ENCODE measurements at regions not wholly inside any gene's neighbourhood (a gene's known extent, or its start where the extent isn't known, plus 50 kb on each side); places are given as distances from the start of the nearest gene placed in this dataset.
"Not testable (repeated sequence)": the region's sequence is repeated elsewhere in the genome, so short reads cannot be mapped to it uniquely, and the experiment has no call there.

GRCh38 chrY:12438823-12439222 lies 262.2 kb upstream of the USP9Y start:
- H3K27me3 Mint-ChIP-seq; H3K9me3 Mint-ChIP-seq; H3K36me3 Mint-ChIP-seq (ENCODE audit: low read depth); H3K4me3 Mint-ChIP-seq; H3K27ac Mint-ChIP-seq; CTCF ChIA-PET; POLR2A ChIA-PET; H3K4me1 Mint-ChIP-seq; DNase-seq: not testable (repeated sequence)

GRCh38 chrY:12444200-12444599 lies 256.8 kb upstream of the USP9Y start:
- no peaks in the 10 kb centered on the region for H3K27me3 Mint-ChIP-seq
- ChIA-PET POLR2A (interaction anchor here (0.6 kb wide), 1 partner anchor 212 kb away, joined by 3 read pairs; no protein-coding TSS in a partner anchor), CTCF (no interaction called here)
- H3K4me1 Mint-ChIP-seq, result no peaks in the 10 kb centered on the region
- H3K27ac Mint-ChIP-seq, result no peak overlapping the region
- no peaks in the 10 kb centered on the region for H3K9me3 Mint-ChIP-seq
- no peaks in the 10 kb centered on the region for H3K36me3 Mint-ChIP-seq (ENCODE audit: low read depth)
- no peak overlapping the region for H3K4me3 Mint-ChIP-seq
- DNase-seq, result no peak

- POLR2A ChIA-PET; H3K9me3 Mint-ChIP-seq; H3K4me3 Mint-ChIP-seq; H3K27me3 Mint-ChIP-seq; CTCF ChIA-PET; DNase-seq; H3K27ac Mint-ChIP-seq; H3K4me1 Mint-ChIP-seq; H3K36me3 Mint-ChIP-seq (ENCODE audit: low read depth): not testable (repeated sequence)
Observed at GRCh38 chrY:12446486-12447265, 254.4 kb upstream of the USP9Y start.

- H3K27ac Mint-ChIP-seq; H3K36me3 Mint-ChIP-seq (ENCODE audit: low read depth); POLR2A ChIA-PET; H3K27me3 Mint-ChIP-seq; H3K4me3 Mint-ChIP-seq; H3K4me1 Mint-ChIP-seq; H3K9me3 Mint-ChIP-seq; DNase-seq; CTCF ChIA-PET: not testable (repeated sequence)
Observed at GRCh38 chrY:12448561-12448960, 252.5 kb upstream of the USP9Y start.

GRCh38 chrY:12453318-12453717 lies 247.7 kb upstream of the USP9Y start:
- H3K9me3 Mint-ChIP-seq; H3K36me3 Mint-ChIP-seq (ENCODE audit: low read depth); H3K27me3 Mint-ChIP-seq; DNase-seq; POLR2A ChIA-PET; H3K4me1 Mint-ChIP-seq; H3K4me3 Mint-ChIP-seq; H3K27ac Mint-ChIP-seq; CTCF ChIA-PET: not testable (repeated sequence)

GRCh38 chrY:12459965-12460364 lies 241.1 kb upstream of the USP9Y start:
- CTCF ChIA-PET, result no interaction called here
- DNase-seq, result no peak
- H3K36me3 Mint-ChIP-seq (ENCODE audit: low read depth), result no peaks in the 10 kb centered on the region
- H3K9me3 Mint-ChIP-seq, result no peaks in the 10 kb centered on the region
- H3K27me3 Mint-ChIP-seq, result no peaks in the 10 kb centered on the region
- H3K4me1 Mint-ChIP-seq, result no peaks in the 10 kb centered on the region
- no peak overlapping the region for H3K4me3 Mint-ChIP-seq
- H3K27ac Mint-ChIP-seq, result no peak overlapping the region
- POLR2A ChIA-PET, result no interaction called here

GRCh38 chrY:12464155-12464554 lies 236.9 kb upstream of the USP9Y start:
- H3K4me1 Mint-ChIP-seq, result no peaks in the 10 kb centered on the region
- ChIA-PET POLR2A (no interaction called here), CTCF (no interaction called here)
- H3K36me3 Mint-ChIP-seq (ENCODE audit: low read depth), result no peaks in the 10 kb centered on the region
- no peaks in the 10 kb centered on the region for H3K27me3 Mint-ChIP-seq
- no peak overlapping the region for H3K4me3 Mint-ChIP-seq
- DNase-seq, result no peak
- peaks cover 4% of the 10 kb centered on the region for H3K9me3 Mint-ChIP-seq
- no peak overlapping the region for H3K27ac Mint-ChIP-seq

- peaks cover 5% of the 10 kb centered on the region for H3K9me3 Mint-ChIP-seq
- no peaks in the 10 kb centered on the region for H3K36me3 Mint-ChIP-seq (ENCODE audit: low read depth)
- CTCF ChIA-PET, result no interaction called here
- no peaks in the 10 kb centered on the region for H3K27me3 Mint-ChIP-seq
- POLR2A ChIA-PET, result no interaction called here
- H3K4me3 Mint-ChIP-seq, result no peak overlapping the region
- H3K27ac Mint-ChIP-seq, result no peak overlapping the region
- no peaks in the 10 kb centered on the region for H3K4me1 Mint-ChIP-seq
- DNase-seq, result no peak
Observed at GRCh38 chrY:12465706-12466105, 235.3 kb upstream of the USP9Y start.

- DNase-seq, result no peak
- no peaks in the 10 kb centered on the region for H3K27me3 Mint-ChIP-seq
- H3K9me3 Mint-ChIP-seq, result peaks cover 5% of the 10 kb centered on the region
- no peak overlapping the region for H3K4me3 Mint-ChIP-seq
- no peak overlapping the region for H3K27ac Mint-ChIP-seq
- CTCF ChIA-PET, result no interaction called here
- H3K36me3 Mint-ChIP-seq (ENCODE audit: low read depth), result no peaks in the 10 kb centered on the region
- POLR2A ChIA-PET, result no interaction called here
- H3K4me1 Mint-ChIP-seq, result no peaks in the 10 kb centered on the region
Observed at GRCh38 chrY:12469081-12469480, 231.9 kb upstream of the USP9Y start.

- Mint-ChIP-seq H3K27me3 (no peaks in the 10 kb centered on the region), H3K4me1 (peaks cover 3% of the 10 kb centered on the region), H3K27ac (no peak overlapping the region), H3K36me3 (ENCODE audit: low read depth) (no peaks in the 10 kb centered on the region), H3K9me3 (no peaks in the 10 kb centered on the region), H3K4me3 (no peak overlapping the region)
- DNase-seq, result no peak
- ChIA-PET POLR2A (no interaction called here), CTCF (no interaction called here)
Observed at GRCh38 chrY:12474472-12474871, 226.6 kb upstream of the USP9Y start.

GRCh38 chrY:12479382-12479781 lies 221.6 kb upstream of the USP9Y start:
- Mint-ChIP-seq H3K27ac (no peak overlapping the region), H3K4me3 (no peak overlapping the region), H3K27me3 (no peaks in the 10 kb centered on the region), H3K9me3 (peaks cover under 1% of the 10 kb centered on the region), H3K36me3 (ENCODE audit: low read depth) (no peaks in the 10 kb centered on the region), H3K4me1 (peaks cover 8% of the 10 kb centered on the region)
- POLR2A ChIA-PET, result no interaction called here
- CTCF ChIA-PET, result no interaction called here
- DNase-seq, result peak; percentile 45

GRCh38 chrY:12483394-12483793 lies 217.6 kb upstream of the USP9Y start:
- CTCF ChIA-PET, result no interaction called here
- POLR2A ChIA-PET, result no interaction called here
- no peak overlapping the region for H3K4me3 Mint-ChIP-seq

GRCh38 chrY:12490558-12491209 lies 210.3 kb upstream of the USP9Y start:
- H3K27ac Mint-ChIP-seq, result no peak overlapping the region
- no peaks in the 10 kb centered on the region for H3K27me3 Mint-ChIP-seq
- ChIA-PET POLR2A (no interaction called here), CTCF (no interaction called here)
- DNase-seq, result no peak
- H3K36me3 Mint-ChIP-seq (ENCODE audit: low read depth), result no peaks in the 10 kb centered on the region
- H3K9me3 Mint-ChIP-seq, result no peaks in the 10 kb centered on the region
- H3K4me3 Mint-ChIP-seq, result no peak overlapping the region
- no peaks in the 10 kb centered on the region for H3K4me1 Mint-ChIP-seq

More at GRCh38 chrY:12483394-12483793, 217.6 kb upstream of the USP9Y start:
- DNase-seq, result no peak
- Mint-ChIP-seq H3K27ac (no peak overlapping the region), H3K9me3 (peaks cover 3% of the 10 kb centered on the region), H3K36me3 (ENCODE audit: low read depth) (no peaks in the 10 kb centered on the region), H3K27me3 (no peaks in the 10 kb centered on the region), H3K4me1 (peaks cover 8% of the 10 kb centered on the region)

- DNase-seq, result no peak
- no peaks in the 10 kb centered on the region for H3K4me1 Mint-ChIP-seq
- ChIA-PET CTCF (no interaction called here), POLR2A (no interaction called here)
- H3K27ac Mint-ChIP-seq, result no peak overlapping the region
- H3K27me3 Mint-ChIP-seq, result no peaks in the 10 kb centered on the region
- H3K36me3 Mint-ChIP-seq (ENCODE audit: low read depth), result no peaks in the 10 kb centered on the region
- H3K4me3 Mint-ChIP-seq, result no peak overlapping the region
- H3K9me3 Mint-ChIP-seq, result no peaks in the 10 kb centered on the region
Observed at GRCh38 chrY:12492218-12492617, 208.8 kb upstream of the USP9Y start.
